ENCODE measurements at regions not wholly inside any gene's neighbourhood (a gene's known extent, or its start where the extent isn't known, plus 50 kb on each side); places are given as distances from the start of the nearest gene placed in this dataset.

DNA sequence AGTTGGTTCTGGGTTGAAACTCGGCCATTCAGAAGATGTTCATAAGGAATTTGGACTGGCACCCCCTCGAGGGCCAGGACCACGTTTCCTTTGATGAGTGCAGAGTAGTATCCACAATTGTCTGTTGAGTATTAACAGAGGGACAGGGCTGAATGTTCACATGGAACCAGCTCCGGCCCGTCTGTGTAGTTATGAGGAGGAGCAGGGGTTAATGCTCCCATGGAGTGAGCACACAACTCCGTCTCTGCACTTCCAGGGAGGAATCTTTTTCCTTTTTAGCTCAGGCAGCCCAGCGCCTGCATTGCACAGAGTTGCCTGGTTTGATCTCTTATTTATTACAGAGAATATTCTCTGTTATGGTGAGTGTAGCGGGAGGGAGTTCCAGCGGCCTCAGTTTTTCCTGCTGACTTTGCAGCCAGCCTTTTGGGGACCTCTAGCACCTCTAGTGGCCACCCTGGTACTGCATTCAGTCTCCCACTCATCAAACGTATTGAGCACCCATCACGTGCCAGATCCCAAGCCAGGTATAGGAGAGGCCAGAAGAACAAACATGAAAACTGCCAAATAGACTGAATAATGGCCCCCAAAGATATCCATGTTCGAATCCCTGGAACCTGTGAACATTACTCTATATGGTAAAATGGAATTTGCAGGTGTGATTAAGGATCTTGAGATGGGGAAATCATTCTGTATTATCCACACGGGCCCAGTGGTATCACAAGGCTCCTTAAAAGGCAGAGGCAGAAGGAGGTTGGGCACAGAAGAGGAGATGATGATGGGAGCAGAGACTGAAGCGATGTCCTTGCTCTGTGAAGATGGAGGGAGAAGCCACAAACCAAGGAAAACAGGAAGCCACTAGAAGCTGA lies 167.7 kb upstream of the CSF3R start:
- no peak for FAIRE-seq
- peak; percentile 18 to 54 for DNase-seq (ENCODE audit: low spot score in 2 of 2)

- no peak for DNase-seq (ENCODE audit: low spot score in 2 of 2)
- FAIRE-seq: no peak
Measured at GRCh38 chr1:36645867-36646266, 163.2 kb upstream of the CSF3R start.

DNA sequence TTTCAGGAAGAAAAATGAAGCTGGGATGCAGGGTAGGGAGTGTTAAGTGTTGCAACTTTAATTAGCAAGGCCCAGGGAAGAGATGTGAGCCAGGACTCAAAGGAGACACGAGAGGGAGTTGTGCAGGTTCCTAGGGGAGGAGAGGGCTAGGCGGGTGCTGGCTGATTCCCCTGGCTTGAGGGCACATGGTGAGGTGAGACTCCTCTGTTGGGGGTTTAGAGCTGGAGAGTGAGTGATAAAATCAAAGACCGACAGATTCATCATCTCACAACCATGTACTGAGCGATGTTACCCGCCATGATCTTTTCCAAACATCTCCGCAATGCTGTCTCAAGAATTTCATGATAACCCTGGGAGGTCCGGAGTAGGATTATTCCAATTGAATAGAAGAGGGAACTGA lies 161.8 kb upstream of the CSF3R start:
- DNase-seq (ENCODE audit: low spot score in 2 of 2) (no peak), FAIRE-seq (no peak)

DNA sequence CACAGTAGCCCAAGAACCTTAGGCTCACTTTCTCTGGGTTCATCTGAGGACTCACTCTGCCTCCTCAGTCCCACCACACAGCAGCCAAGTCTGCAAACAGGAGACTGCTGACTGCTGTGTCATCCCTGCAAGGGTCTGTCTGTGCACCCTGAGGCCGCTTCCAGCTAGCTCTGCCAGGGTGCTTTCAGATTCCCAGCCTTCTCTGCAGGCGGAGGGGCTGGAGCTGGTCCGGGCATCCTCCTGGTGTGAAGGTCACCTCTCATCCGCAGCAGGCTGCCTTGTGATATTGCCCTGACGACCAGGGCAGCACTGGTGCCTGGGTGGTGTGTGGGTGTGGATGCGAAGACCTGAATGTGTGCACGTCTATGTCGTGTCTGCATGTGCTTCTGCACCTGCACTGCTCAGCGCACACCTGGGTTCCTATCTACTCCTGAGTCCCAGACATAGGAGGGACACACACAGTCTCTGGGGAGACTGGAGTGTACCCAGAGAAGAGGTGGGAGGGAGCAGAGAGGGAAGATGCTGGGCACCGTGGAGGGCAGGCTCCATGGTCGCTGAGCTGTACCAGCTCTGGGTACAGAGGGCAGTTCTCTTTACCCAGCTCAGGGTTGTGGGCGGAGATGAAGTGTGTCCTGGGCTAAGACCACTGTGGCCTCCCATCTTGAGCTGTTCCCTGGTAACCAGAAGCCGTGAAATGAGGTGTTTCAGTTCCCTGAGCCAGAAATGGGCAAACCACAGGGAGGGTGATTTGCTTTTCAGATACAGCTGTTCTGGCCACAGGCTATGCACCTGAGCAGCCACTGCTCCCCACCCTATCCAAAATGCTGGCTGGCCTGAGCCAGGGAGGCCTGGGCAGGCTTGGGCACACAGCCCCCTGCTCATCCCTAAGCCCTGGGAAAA lies 160.9 kb upstream of the CSF3R start:
- FAIRE-seq (no peak), DNase-seq (ENCODE audit: low spot score in 2 of 2) (no peak)

GRCh38 chr1:36642802-36643201 lies 160.1 kb upstream of the CSF3R start:
- FAIRE-seq (no peak), DNase-seq (ENCODE audit: low spot score in 2 of 2) (no peak)

- DNase-seq (ENCODE audit: low spot score in 2 of 2) (no peak), FAIRE-seq (no peak)
Measured at GRCh38 chr1:36641776-36642175, 159.1 kb upstream of the CSF3R start.

- no peak for DNase-seq (ENCODE audit: low spot score in 2 of 2)
- no peak for FAIRE-seq
Measured at GRCh38 chr1:36639461-36639860, 156.7 kb upstream of the CSF3R start.

- no peak for DNase-seq (ENCODE audit: low spot score in 2 of 2)
- no peak for FAIRE-seq
Measured at GRCh38 chr1:36638268-36638667, 155.6 kb upstream of the CSF3R start.

DNA sequence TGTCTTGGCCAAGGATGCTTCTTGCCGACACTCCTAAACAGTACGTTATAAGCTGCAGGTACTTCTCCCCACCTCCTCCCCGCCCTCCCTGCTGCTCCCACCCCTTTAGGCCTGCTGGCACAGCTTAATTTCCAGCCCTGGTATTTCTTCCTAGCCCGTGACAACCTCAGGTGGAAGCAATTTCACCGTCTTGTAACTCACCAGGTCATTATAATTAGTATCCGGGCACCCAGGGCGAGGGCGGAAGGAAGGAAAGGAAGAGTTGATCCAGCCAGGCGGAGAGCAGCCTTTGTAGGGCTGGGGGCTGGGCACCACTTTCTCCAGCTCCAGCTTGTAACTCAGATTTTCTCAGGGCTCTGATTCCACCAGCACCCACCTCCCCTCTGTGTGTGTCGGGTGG lies 153.5 kb upstream of the CSF3R start:
- no peak for DNase-seq (ENCODE audit: low spot score in 2 of 2)
- FAIRE-seq: no peak

DNA sequence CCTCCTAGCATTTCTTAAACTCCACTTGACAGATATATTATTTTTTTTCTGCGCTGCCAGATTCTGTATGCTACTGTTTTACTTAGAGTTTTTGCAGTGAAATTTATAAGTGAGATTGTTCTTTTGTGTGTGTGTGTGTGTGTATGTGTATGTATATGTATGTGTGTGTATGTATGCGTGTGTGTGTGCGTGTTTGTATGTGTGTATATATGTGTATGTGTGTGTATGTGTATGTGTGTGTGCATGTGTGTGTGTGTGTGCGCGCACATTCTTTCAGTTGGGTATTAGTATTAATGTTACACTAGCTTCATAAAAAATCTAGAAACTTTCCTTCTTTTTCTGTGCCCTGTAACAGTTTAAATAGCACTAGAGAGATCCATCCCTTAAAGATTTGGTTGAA lies 152.6 kb upstream of the CSF3R start:
- FAIRE-seq: no peak
- DNase-seq (ENCODE audit: low spot score in 2 of 2): no peak

GRCh38 chr1:36628804-36629203 lies 146.1 kb upstream of the CSF3R start:
- no peak for FAIRE-seq

DNA sequence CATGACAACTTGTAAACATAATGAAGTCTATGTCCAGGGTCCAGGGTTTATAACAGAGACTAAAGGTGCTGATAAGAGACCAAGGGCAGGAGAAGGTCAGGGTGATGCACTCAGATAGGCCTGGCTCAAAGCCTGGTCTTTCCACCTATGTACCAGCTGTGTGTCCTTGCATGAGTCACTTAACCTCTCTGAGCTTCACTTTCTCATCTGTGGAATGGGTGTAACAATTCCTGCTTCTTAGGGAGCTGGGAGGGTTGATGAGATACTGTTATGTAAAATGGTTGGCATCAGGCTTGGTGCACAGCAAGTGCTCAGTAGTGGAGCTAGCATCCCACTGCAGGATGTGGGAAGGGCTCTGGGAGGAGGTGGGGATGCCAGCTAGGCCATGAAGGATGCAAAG lies 143.7 kb upstream of the CSF3R start:
- FAIRE-seq: no peak
- DNase-seq (ENCODE audit: low spot score in 2 of 2): no peak

More at GRCh38 chr1:36628804-36629203, 146.1 kb upstream of the CSF3R start:
- DNase-seq (ENCODE audit: low spot score in 2 of 2): no peak

GRCh38 chr1:36625935-36626310 lies 143.2 kb upstream of the CSF3R start:
- FAIRE-seq (no peak), DNase-seq (ENCODE audit: low spot score in 2 of 2) (no peak)

- no peak for FAIRE-seq
- DNase-seq (ENCODE audit: low spot score in 2 of 2): no peak
Measured at GRCh38 chr1:36625253-36625934, 142.7 kb upstream of the CSF3R start.

DNA sequence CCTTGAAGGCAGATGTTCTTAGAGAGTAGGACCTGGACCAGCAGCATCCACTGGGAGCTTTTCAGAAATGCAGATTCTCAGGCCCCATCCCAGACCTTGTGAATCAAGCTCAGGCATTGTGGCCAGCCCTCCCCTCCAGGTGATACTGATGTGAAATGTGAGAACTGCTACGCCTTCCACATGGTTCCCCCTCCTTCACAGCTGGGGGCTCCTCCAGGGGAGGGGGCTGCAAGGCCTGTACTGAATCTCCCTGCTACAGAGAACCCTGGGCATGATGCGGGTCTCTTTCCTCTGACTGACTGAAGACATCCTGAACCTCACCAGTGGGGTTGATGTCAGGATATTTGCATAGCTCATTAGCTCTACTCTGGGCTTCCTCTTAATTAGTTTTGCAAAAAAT lies 141.8 kb upstream of the CSF3R start:
- DNase-seq (ENCODE audit: low spot score in 2 of 2) (no peak), FAIRE-seq (no peak)

DNA sequence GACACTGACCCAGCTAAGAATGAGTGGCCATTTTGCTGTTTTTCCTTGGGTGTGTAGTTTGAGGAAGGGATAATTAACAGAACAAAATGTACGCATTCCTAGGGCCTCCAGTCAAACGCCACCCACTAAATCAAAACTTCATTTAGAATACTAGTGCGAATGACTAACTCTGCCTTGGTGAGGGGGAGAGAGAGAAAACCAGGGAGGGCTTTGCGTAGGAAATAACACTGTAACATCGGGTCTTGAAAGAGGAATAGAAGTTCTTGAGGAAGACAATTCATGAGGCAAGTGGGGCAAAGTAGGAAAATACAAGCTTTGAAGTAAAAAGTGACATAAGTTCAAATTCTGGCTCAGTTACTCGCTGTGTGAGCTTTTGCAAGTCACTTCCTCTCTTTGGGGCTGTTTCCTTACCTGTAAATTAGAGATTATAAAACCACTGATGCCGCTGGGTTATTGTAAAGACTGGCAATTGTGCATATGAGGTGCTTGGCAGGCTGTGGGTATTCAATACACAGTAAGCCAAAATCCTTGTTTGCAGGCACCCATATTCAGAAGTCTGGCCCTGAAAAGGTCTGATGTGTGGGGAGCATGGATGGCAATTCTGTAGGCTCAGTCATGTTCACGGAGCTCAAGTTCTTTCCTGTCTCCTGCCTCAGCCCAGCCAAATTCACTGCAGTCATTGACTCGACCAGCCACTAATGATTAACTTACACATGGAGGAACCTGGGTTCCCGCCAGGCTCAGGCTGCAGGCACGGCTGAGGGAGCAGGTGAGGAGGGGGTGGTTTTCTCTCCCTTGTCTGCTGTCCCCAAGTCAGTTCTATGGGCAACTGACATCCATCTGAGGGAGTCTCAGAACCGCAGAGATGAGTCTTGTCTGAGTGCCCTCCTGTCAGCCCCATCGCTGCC lies 140.3 kb upstream of the CSF3R start:
- FAIRE-seq (no peak), DNase-seq (ENCODE audit: low spot score in 2 of 2) (no peak)

DNA sequence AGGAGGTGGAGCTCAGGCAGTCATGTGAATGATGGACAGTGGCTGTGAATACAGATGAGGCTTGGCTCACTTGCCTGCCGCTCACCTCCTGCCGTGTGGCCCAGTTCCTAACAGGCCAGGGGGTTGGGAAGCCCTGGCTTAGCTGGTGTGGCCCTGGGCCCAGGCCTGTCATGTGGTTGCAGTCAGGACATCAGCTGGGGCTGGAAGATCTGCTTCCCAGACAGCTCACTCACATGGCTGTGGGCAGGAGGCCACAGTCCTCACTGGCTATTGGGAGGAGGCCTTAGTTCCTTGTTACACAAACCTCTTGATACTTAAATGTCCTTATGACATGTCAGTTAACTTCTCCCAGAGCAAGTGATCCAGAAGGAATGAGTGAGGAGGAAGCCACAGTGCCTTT lies 138.8 kb upstream of the CSF3R start:
- DNase-seq (ENCODE audit: low spot score in 2 of 2): no peak
- FAIRE-seq: no peak

DNA sequence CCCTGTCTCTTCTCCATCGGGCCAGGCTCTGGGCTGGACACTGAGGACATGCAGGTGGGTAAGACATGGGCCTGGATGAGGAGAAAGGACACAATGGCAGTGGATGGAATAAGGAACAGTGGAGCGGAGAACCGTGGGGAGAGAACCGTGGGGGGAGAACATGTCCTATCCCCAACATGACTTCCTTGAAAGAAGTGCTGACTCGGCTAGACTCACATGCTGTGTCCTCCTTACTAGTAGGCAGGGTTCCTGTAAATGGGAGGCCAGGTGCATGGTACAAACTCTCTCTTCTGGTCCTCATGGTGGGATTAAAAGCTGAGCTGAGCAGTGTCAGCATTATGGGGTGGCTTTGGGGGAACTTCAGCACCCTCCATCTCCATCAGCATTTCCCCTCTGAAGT lies 137.4 kb upstream of the CSF3R start:
- DNase-seq (ENCODE audit: low spot score in 2 of 2): no peak
- no peak for FAIRE-seq

DNA sequence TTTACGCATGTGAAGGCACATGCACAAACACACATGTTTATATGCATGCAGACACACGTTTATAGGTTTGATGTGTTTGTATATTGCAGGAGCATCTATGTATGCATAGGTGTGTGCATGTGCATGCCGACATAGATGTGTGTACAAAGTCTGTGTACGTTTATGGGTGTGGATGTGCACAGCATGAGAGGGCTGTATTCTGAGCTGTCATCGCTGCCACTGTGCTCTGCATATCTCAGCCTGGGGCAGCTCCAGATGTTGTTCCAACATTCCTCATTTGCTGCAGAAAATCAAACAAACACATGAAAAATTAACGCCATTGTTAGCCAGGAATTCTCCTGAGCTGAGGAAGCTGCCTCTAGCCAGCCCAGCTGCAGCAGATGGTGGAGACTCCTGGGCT lies 132.3 kb upstream of the CSF3R start:
- no peak for DNase-seq (ENCODE audit: low spot score in 2 of 2)
- no peak for FAIRE-seq

GRCh38 chr1:36614571-36614970 lies 131.9 kb upstream of the CSF3R start:
- no peak for FAIRE-seq

More at GRCh38 chr1:36614571-36614970, 131.9 kb upstream of the CSF3R start:
- DNase-seq (ENCODE audit: low spot score in 2 of 2): no peak

All from frontal cortex (tissue), 3 donors.